PFSK-1 (cell line): ENCODE measurements at regions not wholly inside any gene's neighbourhood (a gene's known extent, or its start where the extent isn't known, plus 50 kb on each side); places are given as distances from the start of the nearest gene placed in this dataset.

ENCODE experiments used
- FOXP2 ChIP-seq: optimal IDR thresholded peaks from 2 replicates; pipeline ENCODE3; 2011; ENCODE audit warnings: borderline replicate concordance, control low read depth, inconsistent platforms; ENCODE audit not compliant: insufficient read depth; ENCODE audit errors: extremely low read length, extremely low read depth
- POLR2AphosphoS5 ChIP-seq: IDR thresholded peaks from 2 replicates; pipeline ENCODE4 v1.6.1; 2012; ENCODE audit warnings: low read depth, mild to moderate bottlenecking, control low read depth, low read length, moderate library complexity
- TAF1 ChIP-seq: IDR thresholded peaks from 2 replicates; pipeline ENCODE4 v1.6.1; 2012; ENCODE audit warnings: low read length, control low read depth, borderline replicate concordance; ENCODE audit not compliant: insufficient read depth

DNA sequence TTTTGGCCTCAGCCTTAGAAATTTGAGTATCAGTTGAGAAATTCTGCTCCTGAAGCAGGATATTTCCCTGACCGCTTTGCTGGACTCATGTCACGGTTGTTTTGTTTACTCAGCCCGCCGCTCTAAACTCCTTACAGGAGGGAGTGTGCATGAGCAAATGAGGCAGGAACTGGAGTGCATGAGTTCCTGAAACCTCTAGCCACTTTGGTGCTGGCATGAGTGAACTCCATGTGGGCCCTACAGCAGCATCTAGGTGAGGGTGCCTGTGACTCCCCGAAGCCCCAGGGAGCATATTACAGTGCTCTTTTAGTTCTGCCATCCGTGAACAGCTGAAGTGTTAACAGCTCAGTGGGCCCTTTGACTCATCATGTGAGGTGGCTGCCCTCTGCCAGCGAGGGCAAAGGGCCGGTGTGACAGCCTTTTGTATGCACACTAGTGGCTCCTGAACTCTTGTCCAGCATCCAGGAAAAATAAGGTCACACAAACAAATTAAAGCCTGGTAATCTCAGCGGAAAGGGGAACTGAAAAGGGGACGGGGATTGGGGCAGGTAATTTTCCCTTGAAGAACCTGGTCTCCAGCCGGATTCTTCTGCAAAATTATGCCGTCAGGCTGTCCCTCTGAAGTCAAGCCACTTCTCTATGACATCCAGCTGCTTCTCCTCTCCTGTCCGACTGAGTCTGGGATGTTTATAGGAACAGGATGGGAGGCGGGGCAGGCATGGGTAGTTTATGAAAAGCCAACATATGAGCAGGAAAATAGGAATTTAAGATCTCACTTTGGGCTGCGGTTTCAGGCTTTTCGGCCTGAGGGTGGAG, 1668.7 kb downstream of the SUCLG1 start:
- TF ChIP-seq TAF1 = no peak
- TF ChIP-seq FOXP2 = no peak
- no peak for TF ChIP-seq POLR2AphosphoS5
